Gastroesophageal sphincter (tissue), 3 donors: ENCODE measurements at regions not wholly inside any gene's neighbourhood (a gene's known extent, or its start where the extent isn't known, plus 50 kb on each side); places are given as distances from the start of the nearest gene placed in this dataset.

Source experiments
- CTCF ChIP-seq, 4 experiments: fragments of 200-600 bp in 2 of 4; fragments of 450-650 bp in 2 of 4; sonication (generic) in 1 of 4; IDR thresholded peaks; one replicate each; pipeline ENCODE4 v1.5.1; 2017 to 2019; ENCODE audit warnings: antibody characterized with exemption in 4 of 4, mild to moderate bottlenecking in 2 of 4, moderate library complexity in 2 of 4
- EP300 ChIP-seq: sonication (generic); formaldehyde crosslinking; IDR thresholded peaks from one replicate; pipeline ENCODE4 v1.6.1; 2017; ENCODE audit warnings: antibody characterized with exemption, mild to moderate bottlenecking
- POLR2AphosphoS5 ChIP-seq: sonication (generic); formaldehyde crosslinking; IDR thresholded peaks from one replicate; pipeline ENCODE4 v1.6.1; 2017; ENCODE audit warnings: antibody characterized with exemption

- TF ChIP-seq CTCF (IDR thresholded peaks at IDR 0.05) (no peak), POLR2AphosphoS5 (no peak), EP300 (no peak)
These were observed 384.1 kb downstream of the TNS1 start for GRCh38 chr2:217618744-217619143.
